ENCODE measurements at regions not wholly inside any gene's neighbourhood (a gene's known extent, or its start where the extent isn't known, plus 50 kb on each side); places are given as distances from the start of the nearest gene placed in this dataset.

DNA sequence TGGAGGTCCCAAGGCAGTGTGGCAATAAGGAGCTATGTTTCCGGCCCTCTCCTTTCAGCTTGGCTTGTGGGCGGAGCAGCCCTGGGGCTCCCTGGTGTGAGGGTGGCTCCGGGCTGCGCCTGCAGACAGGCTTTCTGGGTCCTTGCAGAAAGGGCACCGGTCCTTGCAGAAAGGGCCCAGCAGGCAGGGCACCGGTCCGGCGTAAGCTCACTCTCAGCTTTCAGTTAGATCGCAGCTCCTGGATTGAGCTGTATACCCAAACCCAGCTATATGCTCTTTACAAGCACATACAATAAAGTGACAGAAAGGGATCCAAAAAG lies 293.8 kb upstream of the SHH start:
- TF ChIP-seq EZH2 (IDR thresholded peaks at IDR 0.05; ENCODE audit: low read length, missing control alignments) = no peak
- TF ChIP-seq, protein P1, sequence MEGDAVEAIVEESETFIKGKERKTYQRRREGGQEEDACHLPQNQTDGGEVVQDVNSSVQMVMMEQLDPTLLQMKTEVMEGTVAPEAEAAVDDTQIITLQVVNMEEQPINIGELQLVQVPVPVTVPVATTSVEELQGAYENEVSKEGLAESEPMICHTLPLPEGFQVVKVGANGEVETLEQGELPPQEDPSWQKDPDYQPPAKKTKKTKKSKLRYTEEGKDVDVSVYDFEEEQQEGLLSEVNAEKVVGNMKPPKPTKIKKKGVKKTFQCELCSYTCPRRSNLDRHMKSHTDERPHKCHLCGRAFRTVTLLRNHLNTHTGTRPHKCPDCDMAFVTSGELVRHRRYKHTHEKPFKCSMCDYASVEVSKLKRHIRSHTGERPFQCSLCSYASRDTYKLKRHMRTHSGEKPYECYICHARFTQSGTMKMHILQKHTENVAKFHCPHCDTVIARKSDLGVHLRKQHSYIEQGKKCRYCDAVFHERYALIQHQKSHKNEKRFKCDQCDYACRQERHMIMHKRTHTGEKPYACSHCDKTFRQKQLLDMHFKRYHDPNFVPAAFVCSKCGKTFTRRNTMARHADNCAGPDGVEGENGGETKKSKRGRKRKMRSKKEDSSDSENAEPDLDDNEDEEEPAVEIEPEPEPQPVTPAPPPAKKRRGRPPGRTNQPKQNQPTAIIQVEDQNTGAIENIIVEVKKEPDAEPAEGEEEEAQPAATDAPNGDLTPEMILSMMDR (conservative IDR thresholded peaks at IDR 0.05 in 1 of 2, IDR thresholded peaks at IDR 0.05 in 1 of 2; ENCODE audit: low read depth in 1 of 2, low read length in 2 of 2) = no peak
- no peaks in the 10 kb centered on the region for H3K36me3 ChIP-seq (ENCODE audit: control insufficient read depth, insufficient read depth, low read length)
- DNase-seq (ENCODE audit: low read depth in 2 of 2) = no peak
- no peak overlapping the region for H3K4me3 ChIP-seq (replicated peaks in 1 of 4; ENCODE audit: control extremely low read depth in 1 of 4, insufficient read depth in 1 of 4, low read depth in 3 of 4, low read length in 4 of 4)
- H3K9ac ChIP-seq (ENCODE audit: insufficient read depth, low read length) = no peak overlapping the region
- H2AFZ ChIP-seq (ENCODE audit: low read length) = no peak overlapping the region
- peaks cover 3% of the 10 kb centered on the region for H3K9me3 ChIP-seq (ENCODE audit: control insufficient read depth, insufficient read depth, low read depth, low read length)
- no peaks in the 10 kb centered on the region for H3K27me3 ChIP-seq (ENCODE audit: control insufficient read depth, insufficient read depth, low read length)
- no peaks in the 10 kb centered on the region for H3K4me1 ChIP-seq (ENCODE audit: control insufficient read depth, extremely low read depth, insufficient read depth, low read length)
- no peaks in the 10 kb centered on the region for H3K79me2 ChIP-seq (ENCODE audit: control insufficient read depth, insufficient read depth, low read length)
- H4K20me1 ChIP-seq (ENCODE audit: control insufficient read depth, extremely low read depth, insufficient read depth, low read length) = no peaks in the 10 kb centered on the region
- H3K4me2 ChIP-seq (ENCODE audit: extremely low read depth, insufficient read depth, low read length) = no peak overlapping the region
- no peak overlapping the region for H3K27ac ChIP-seq (ENCODE audit: insufficient read depth, low read length)

DNA sequence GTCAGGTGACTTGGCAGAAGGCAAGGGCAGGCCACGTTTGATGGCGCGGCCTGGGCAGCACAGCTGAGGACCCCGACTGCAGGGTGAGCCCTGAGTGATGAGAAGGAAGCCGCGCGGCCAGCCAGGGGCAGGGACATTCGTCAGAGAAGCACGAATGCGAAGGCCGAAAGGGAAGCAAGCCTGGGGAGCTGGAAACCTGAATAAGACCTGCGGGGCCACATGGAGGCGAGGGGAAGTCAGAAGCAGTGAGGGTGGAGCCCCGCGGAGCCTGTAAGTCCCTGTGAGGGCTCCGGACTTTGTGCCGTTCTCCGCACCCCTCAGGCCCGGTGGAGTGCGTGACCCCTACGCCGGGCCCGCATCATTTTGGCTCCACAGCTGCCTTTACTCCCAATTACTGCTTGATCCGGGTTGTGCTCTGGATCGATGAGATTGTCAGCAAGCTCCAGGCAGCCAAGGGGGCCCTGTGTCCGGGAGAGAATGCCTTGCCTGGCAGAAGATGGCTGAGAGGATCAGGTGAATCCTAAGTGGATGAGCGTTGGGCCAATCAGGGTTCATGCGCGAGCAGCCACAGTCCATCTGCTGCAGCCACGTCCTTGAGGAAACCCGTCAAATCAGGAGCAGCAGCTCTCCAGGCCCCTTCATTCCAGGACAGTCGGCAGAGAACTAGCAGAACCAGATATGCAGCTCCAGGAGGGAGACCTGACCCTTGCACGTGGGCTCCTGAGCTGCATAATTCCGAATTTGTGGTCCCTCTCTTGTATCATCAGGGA lies 293.3 kb upstream of the SHH start:
- no peaks in the 10 kb centered on the region for H3K27me3 ChIP-seq (ENCODE audit: control insufficient read depth, insufficient read depth, low read length)
- peaks cover 3% of the 10 kb centered on the region for H3K9me3 ChIP-seq (ENCODE audit: control insufficient read depth, insufficient read depth, low read depth, low read length)
- H3K4me2 ChIP-seq (ENCODE audit: extremely low read depth, insufficient read depth, low read length) = no peak overlapping the region
- H3K36me3 ChIP-seq (ENCODE audit: control insufficient read depth, insufficient read depth, low read length) = no peaks in the 10 kb centered on the region
- H3K4me1 ChIP-seq (ENCODE audit: control insufficient read depth, extremely low read depth, insufficient read depth, low read length) = no peaks in the 10 kb centered on the region
- no peak overlapping the region for H3K27ac ChIP-seq (ENCODE audit: insufficient read depth, low read length)
- no peak for DNase-seq (ENCODE audit: low read depth in 2 of 2)
- TF ChIP-seq, protein P1 (conservative IDR thresholded peaks at IDR 0.05 in 1 of 2, IDR thresholded peaks at IDR 0.05 in 1 of 2; ENCODE audit: low read depth in 1 of 2, low read length in 2 of 2) = no peak
- no peak for TF ChIP-seq EZH2 (IDR thresholded peaks at IDR 0.05; ENCODE audit: low read length, missing control alignments)
- H2AFZ ChIP-seq (ENCODE audit: low read length) = no peak overlapping the region
- H3K4me3 ChIP-seq (replicated peaks in 1 of 4; ENCODE audit: control extremely low read depth in 1 of 4, insufficient read depth in 1 of 4, low read depth in 3 of 4, low read length in 4 of 4) = no peak overlapping the region
- no peaks in the 10 kb centered on the region for H4K20me1 ChIP-seq (ENCODE audit: control insufficient read depth, extremely low read depth, insufficient read depth, low read length)
- H3K9ac ChIP-seq (ENCODE audit: insufficient read depth, low read length) = no peak overlapping the region
- no peaks in the 10 kb centered on the region for H3K79me2 ChIP-seq (ENCODE audit: control insufficient read depth, insufficient read depth, low read length)

DNA sequence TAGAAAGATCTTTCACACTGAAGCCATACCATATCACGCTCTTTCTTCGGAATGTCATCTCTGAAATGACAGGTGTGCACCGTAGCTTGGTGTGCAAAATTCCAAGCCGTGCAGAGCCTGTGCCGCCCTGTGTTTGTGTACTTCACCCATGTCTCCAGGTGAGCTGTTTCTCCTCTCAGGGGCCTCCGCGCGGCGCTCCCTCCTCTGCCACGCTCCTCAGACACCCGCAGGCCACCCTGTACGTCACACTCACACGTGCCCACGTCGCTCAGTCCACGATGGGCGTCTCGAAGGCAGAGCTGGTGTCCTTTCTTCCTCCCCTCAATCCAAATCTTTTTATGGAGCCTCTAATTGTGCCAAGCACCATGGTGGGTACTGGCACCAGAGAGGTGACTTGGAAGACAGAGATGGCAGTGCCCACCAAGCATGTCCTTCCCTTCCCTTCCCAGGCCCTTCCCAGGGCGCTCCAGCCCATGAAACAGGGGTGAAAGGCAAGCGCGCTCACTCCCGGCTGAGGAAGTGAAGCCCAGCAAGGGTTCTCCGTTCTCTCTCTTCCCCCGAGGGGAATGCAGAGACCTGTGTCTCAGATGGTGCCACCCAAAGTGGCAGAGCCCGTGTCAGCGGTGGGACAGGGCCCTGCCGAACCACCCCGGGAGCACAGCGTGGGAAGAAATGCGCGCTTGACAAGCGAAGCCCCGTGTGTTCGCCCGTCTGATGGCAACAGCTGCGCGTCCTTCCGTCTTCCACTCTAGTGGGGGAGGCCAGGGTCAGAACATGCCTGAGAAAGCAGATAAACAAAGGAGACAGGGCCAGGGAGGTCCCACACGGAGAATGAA lies 292.5 kb upstream of the SHH start:
- no peaks in the 10 kb centered on the region for H3K27me3 ChIP-seq (ENCODE audit: control insufficient read depth, insufficient read depth, low read length)
- H3K9me3 ChIP-seq (ENCODE audit: control insufficient read depth, insufficient read depth, low read depth, low read length) = peaks cover 3% of the 10 kb centered on the region
- no peak overlapping the region for H3K4me3 ChIP-seq (replicated peaks in 1 of 4; ENCODE audit: control extremely low read depth in 1 of 4, insufficient read depth in 1 of 4, low read depth in 3 of 4, low read length in 4 of 4)
- no peak overlapping the region for H3K27ac ChIP-seq (ENCODE audit: insufficient read depth, low read length)
- DNase-seq (ENCODE audit: low read depth in 2 of 2) = no peak
- no peak overlapping the region for H3K4me2 ChIP-seq (ENCODE audit: extremely low read depth, insufficient read depth, low read length)
- H3K36me3 ChIP-seq (ENCODE audit: control insufficient read depth, insufficient read depth, low read length) = no peaks in the 10 kb centered on the region
- no peak overlapping the region for H3K9ac ChIP-seq (ENCODE audit: insufficient read depth, low read length)
- no peaks in the 10 kb centered on the region for H3K4me1 ChIP-seq (ENCODE audit: control insufficient read depth, extremely low read depth, insufficient read depth, low read length)
- H4K20me1 ChIP-seq (ENCODE audit: control insufficient read depth, extremely low read depth, insufficient read depth, low read length) = no peaks in the 10 kb centered on the region
- H3K79me2 ChIP-seq (ENCODE audit: control insufficient read depth, insufficient read depth, low read length) = no peaks in the 10 kb centered on the region
- TF ChIP-seq, protein P1 (conservative IDR thresholded peaks at IDR 0.05 in 1 of 2, IDR thresholded peaks at IDR 0.05 in 1 of 2; ENCODE audit: low read depth in 1 of 2, low read length in 2 of 2) = no peak
- TF ChIP-seq EZH2 (IDR thresholded peaks at IDR 0.05; ENCODE audit: low read length, missing control alignments) = no peak
- H2AFZ ChIP-seq (ENCODE audit: low read length) = no peak overlapping the region
